Endothelial cell of umbilical vein (primary cell): ENCODE measurements at regions not wholly inside any gene's neighbourhood (a gene's known extent, or its start where the extent isn't known, plus 50 kb on each side); places are given as distances from the start of the nearest gene placed in this dataset.

Experiments used
- EZH2 ChIP-seq: IDR thresholded peaks from 2 replicates; pipeline ENCODE4 v1.6.1; 2012; ENCODE audit warnings: borderline replicate concordance, low read depth, mild to moderate bottlenecking, moderate library complexity, low read length, inconsistent platforms; ENCODE audit not compliant: severe bottlenecking
- FOS ChIP-seq: IDR thresholded peaks from 2 replicates; pipeline ENCODE4 v1.6.1; 2011; ENCODE audit warnings: mild to moderate bottlenecking, low read length, moderate library complexity, borderline replicate concordance; ENCODE audit not compliant: insufficient read depth
- JUN ChIP-seq: IDR thresholded peaks from 2 replicates; pipeline ENCODE4 v1.6.1; 2011; ENCODE audit warnings: borderline replicate concordance, low read depth; ENCODE audit not compliant: insufficient read length, insufficient read depth
- MAX ChIP-seq: IDR thresholded peaks from 2 replicates; pipeline ENCODE4 v1.6.1; 2011; ENCODE audit not compliant: insufficient read depth, insufficient read length
- MYC ChIP-seq: IDR thresholded peaks from one replicate; pipeline ENCODE4 v1.6.1; 2011; ENCODE audit warnings: mild to moderate bottlenecking, low read depth, low read length
- POLR2A ChIP-seq: IDR thresholded peaks from 2 replicates; pipeline ENCODE4 v1.6.1; 2012; ENCODE audit warnings: low read depth, mild to moderate bottlenecking, control low read depth, low read length
- POLR2AphosphoS5 ChIP-seq: IDR thresholded peaks from 2 replicates; pipeline ENCODE4 v1.6.1; 2012; ENCODE audit warnings: low read depth, mild to moderate bottlenecking, control low read depth, low read length, moderate library complexity; ENCODE audit not compliant: insufficient read depth
- TF ChIP-seq, protein P1 (sequence below), 2 donors: IDR thresholded peaks; 1 replicate in 1 of 2; 2 replicates in 1 of 2; pipeline ENCODE4 v1.5.1; 2011; ENCODE audit warnings: low read length in 2 of 2, mild to moderate bottlenecking in 2 of 2, moderate library complexity in 2 of 2, control low read depth in 1 of 2, inconsistent platforms in 1 of 2, low read depth in 1 of 2; ENCODE audit not compliant: insufficient read depth in 1 of 2; ENCODE audit errors: extremely low read depth in 1 of 2

DNA sequence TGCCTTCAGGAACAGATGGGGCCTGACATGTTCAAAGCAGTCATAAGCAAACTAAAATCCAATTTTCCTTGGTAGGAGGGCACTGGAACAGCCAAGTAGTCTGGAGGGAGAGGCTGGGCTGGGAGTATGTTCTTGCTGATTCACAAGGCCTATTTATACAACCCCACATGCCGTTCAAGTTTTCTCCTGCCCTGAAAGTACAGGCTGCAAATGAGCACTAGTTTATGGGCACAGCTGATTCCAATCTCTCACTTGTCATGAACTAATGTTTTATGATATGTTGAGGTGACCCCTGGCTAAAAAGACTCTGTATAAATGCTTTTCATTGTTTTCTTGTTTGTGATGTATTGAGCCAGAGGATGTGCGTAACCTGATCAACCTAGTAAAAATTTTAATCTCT, 183.4 kb upstream of the SRD5A2 start:
- TF ChIP-seq, protein P1, sequence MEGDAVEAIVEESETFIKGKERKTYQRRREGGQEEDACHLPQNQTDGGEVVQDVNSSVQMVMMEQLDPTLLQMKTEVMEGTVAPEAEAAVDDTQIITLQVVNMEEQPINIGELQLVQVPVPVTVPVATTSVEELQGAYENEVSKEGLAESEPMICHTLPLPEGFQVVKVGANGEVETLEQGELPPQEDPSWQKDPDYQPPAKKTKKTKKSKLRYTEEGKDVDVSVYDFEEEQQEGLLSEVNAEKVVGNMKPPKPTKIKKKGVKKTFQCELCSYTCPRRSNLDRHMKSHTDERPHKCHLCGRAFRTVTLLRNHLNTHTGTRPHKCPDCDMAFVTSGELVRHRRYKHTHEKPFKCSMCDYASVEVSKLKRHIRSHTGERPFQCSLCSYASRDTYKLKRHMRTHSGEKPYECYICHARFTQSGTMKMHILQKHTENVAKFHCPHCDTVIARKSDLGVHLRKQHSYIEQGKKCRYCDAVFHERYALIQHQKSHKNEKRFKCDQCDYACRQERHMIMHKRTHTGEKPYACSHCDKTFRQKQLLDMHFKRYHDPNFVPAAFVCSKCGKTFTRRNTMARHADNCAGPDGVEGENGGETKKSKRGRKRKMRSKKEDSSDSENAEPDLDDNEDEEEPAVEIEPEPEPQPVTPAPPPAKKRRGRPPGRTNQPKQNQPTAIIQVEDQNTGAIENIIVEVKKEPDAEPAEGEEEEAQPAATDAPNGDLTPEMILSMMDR (IDR thresholded peaks at IDR 0.05; ENCODE audit: extremely low read depth in 1 of 2, insufficient read depth in 1 of 2, low read depth in 1 of 2, low read length in 2 of 2), result no peak
- no peak for TF ChIP-seq MYC
- TF ChIP-seq POLR2A, result no peak
- TF ChIP-seq EZH2, result no peak
- no peak for TF ChIP-seq MAX
- no peak for TF ChIP-seq POLR2AphosphoS5
- no peak for TF ChIP-seq FOS
- TF ChIP-seq JUN, result no peak
